GM21360 (cell line): ENCODE measurements at regions not wholly inside any gene's neighbourhood (a gene's known extent, or its start where the extent isn't known, plus 50 kb on each side); places are given as distances from the start of the nearest gene placed in this dataset.

Experiments
- ATAC-seq: cut with Tn5 transposase; IDR thresholded peaks from one replicate; pipeline ENCODE4 v1.9.1; 2021; ENCODE audit warnings: mild to moderate bottlenecking, moderate library complexity; ENCODE audit not compliant: unreplicated experiment

- ATAC-seq = no peak
Observed at GRCh38 chr13:80611310-80611709, 270.4 kb upstream of the SPRY2 start.

- no peak for ATAC-seq
Observed at GRCh38 chr13:80605716-80606115, 264.8 kb upstream of the SPRY2 start.

- no peak for ATAC-seq
Observed at GRCh38 chr13:80605011-80605410, 264.1 kb upstream of the SPRY2 start.

GRCh38 chr13:80604098-80604497, 263.2 kb upstream of the SPRY2 start:
- no peak for ATAC-seq

- ATAC-seq = no peak
Observed at GRCh38 chr13:80603351-80603750, 262.4 kb upstream of the SPRY2 start.

GRCh38 chr13:80599765-80600164, 258.8 kb upstream of the SPRY2 start:
- ATAC-seq = no peak

GRCh38 chr13:80598189-80598588, 257.3 kb upstream of the SPRY2 start:
- ATAC-seq = no peak

GRCh38 chr13:80591976-80592740, 251.2 kb upstream of the SPRY2 start:
- no peak for ATAC-seq

- ATAC-seq = no peak
Observed at GRCh38 chr13:80590551-80590950, 249.6 kb upstream of the SPRY2 start.

GRCh38 chr13:80586356-80586755, 245.4 kb upstream of the SPRY2 start:
- no peak for ATAC-seq

- ATAC-seq = no peak
Observed at GRCh38 chr13:80585531-80585930, 244.6 kb upstream of the SPRY2 start.

- no peak for ATAC-seq
Observed at GRCh38 chr13:80584785-80585184, 243.9 kb upstream of the SPRY2 start.

GRCh38 chr13:80584306-80584705, 243.4 kb upstream of the SPRY2 start:
- ATAC-seq = no peak

- ATAC-seq = no peak
Observed at GRCh38 chr13:80577926-80578670, 237.2 kb upstream of the SPRY2 start.

- no peak for ATAC-seq
Observed at GRCh38 chr13:80577285-80577684, 236.4 kb upstream of the SPRY2 start.

- ATAC-seq = no peak
Observed at GRCh38 chr13:80574113-80574850, 233.4 kb upstream of the SPRY2 start.

- ATAC-seq = no peak
Observed at GRCh38 chr13:80572923-80573316, 232.0 kb upstream of the SPRY2 start.

- no peak for ATAC-seq
Observed at GRCh38 chr13:80572308-80572922, 231.5 kb upstream of the SPRY2 start.

- ATAC-seq = no peak
Observed at GRCh38 chr13:80571346-80572307, 230.7 kb upstream of the SPRY2 start.

- ATAC-seq = no peak
Observed at GRCh38 chr13:80563439-80563838, 222.5 kb upstream of the SPRY2 start.
